Tibial artery (tissue), 4 donors: ENCODE measurements at regions not wholly inside any gene's neighbourhood (a gene's known extent, or its start where the extent isn't known, plus 50 kb on each side); places are given as distances from the start of the nearest gene placed in this dataset.

Experiments
- DNase-seq, 2 donors: peaks; one replicate each; pipeline ENCODE4 v3.0.0-alpha.2; 2019
- H3K27ac ChIP-seq, 2 donors: fragments of 200-600 bp; sonication (generic) in 1 of 2; 1 replicate in 1 of 2; 2 replicates in 1 of 2; pipeline ENCODE4 v1.5.1; 2018 to 2019; ENCODE audit warnings: mild to moderate bottlenecking in 1 of 2
- H3K27me3 ChIP-seq, 2 donors: fragments of 200-600 bp; sonication (generic) in 1 of 2; one replicate each; pipeline versions ENCODE4 v1.5.1 to v1.6.0; 2016 to 2019
- H3K36me3 ChIP-seq, 3 donors: fragments of 200-600 bp; sonication (generic) in 2 of 3; one replicate each; pipeline ENCODE4 v1.5.1; 2016 to 2019; ENCODE audit warnings: mild to moderate bottlenecking in 2 of 3
- H3K4me1 ChIP-seq, 4 donors: fragments of 200-600 bp; sonication (generic) in 2 of 4; 1 replicate in 3 of 4; 2 replicates in 1 of 4; pipeline ENCODE4 v1.5.1; 2016 to 2019
- H3K4me3 ChIP-seq, 2 donors: fragments of 200-600 bp; sonication (generic) in 1 of 2; 1 replicate in 1 of 2; 2 replicates in 1 of 2; pipeline ENCODE4 v1.5.1; 2018 to 2019; ENCODE audit warnings: mild to moderate bottlenecking in 2 of 2
- H3K9me3 ChIP-seq, 3 donors: fragments of 200-600 bp; sonication (generic) in 1 of 3; one replicate each; pipeline ENCODE4 v1.5.1; 2016 to 2019
- intact Hi-C: fragments of 100-400 bp; cut with DNase I; formaldehyde crosslinking; loops from one replicate; pipeline ENCODE4 v1.15.0; 2023; ENCODE audit warnings: low total_unique reads
- TF ChIP-seq, protein P1 (sequence below), 2 experiments: fragments of 200-600 bp in 1 of 2; fragments of 450-650 bp in 1 of 2; IDR thresholded peaks; one replicate each; pipeline ENCODE4 v1.5.1; 2017 to 2019; ENCODE audit warnings: antibody characterized with exemption in 2 of 2, mild to moderate bottlenecking in 1 of 2, moderate library complexity in 1 of 2

DNA sequence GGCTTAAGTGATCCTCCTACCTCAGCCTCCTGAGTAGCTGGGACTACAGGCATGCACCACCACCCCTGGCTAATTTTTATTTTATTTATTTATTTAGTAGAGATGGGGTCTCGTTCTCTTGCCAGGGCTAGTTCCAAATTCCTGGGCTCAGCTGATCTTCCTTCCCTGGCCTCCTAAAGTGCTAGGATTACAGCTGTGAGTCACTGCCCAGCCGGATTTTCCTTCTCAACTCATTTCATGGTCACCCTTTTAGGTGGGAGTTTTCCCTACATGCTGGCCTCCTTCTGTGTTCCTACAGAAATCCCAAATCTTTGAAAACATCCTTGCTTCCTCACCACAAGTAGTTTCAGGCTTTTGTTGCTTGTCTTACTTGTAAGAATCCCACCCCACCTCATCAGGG, 102.1 kb upstream of the SIAH1 start:
- intact Hi-C loops, result no loop called here
- H3K4me3 ChIP-seq, result no peak overlapping the region
- no peak for DNase-seq
- H3K9me3 ChIP-seq, result no peaks in the 10 kb centered on the region
- TF ChIP-seq, protein P1, sequence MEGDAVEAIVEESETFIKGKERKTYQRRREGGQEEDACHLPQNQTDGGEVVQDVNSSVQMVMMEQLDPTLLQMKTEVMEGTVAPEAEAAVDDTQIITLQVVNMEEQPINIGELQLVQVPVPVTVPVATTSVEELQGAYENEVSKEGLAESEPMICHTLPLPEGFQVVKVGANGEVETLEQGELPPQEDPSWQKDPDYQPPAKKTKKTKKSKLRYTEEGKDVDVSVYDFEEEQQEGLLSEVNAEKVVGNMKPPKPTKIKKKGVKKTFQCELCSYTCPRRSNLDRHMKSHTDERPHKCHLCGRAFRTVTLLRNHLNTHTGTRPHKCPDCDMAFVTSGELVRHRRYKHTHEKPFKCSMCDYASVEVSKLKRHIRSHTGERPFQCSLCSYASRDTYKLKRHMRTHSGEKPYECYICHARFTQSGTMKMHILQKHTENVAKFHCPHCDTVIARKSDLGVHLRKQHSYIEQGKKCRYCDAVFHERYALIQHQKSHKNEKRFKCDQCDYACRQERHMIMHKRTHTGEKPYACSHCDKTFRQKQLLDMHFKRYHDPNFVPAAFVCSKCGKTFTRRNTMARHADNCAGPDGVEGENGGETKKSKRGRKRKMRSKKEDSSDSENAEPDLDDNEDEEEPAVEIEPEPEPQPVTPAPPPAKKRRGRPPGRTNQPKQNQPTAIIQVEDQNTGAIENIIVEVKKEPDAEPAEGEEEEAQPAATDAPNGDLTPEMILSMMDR (IDR thresholded peaks at IDR 0.05), result no peak
- H3K27me3 ChIP-seq, result no peaks in the 10 kb centered on the region
- no peaks in the 10 kb centered on the region for H3K36me3 ChIP-seq
- peaks cover 0 to 9% (median 0%) of the 10 kb centered on the region in 4 donors for H3K4me1 ChIP-seq
- H3K27ac ChIP-seq, result no peak overlapping the region

DNA sequence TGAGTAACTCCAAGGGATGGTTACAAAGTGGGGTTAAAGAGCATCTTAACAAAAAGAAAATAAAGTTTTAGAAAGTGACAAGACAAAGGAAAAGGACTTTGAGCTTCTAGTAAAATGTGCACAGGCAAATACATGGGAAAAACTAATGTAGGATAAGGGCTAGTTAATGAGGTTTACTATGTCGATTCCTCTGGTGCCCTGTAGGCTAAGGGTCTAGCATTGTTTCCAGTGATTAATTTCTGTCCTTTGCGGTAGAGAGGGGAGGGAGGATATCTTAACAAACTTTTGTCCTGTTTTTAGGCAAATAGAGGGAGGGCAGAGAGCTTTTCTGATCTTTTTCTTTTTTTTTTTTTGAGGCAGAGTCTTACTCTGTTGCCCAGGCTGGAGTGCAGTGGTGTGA, 96.6 kb upstream of the SIAH1 start:
- H3K27me3 ChIP-seq, result no peaks in the 10 kb centered on the region
- peaks cover 0 to 5% (median 0%) of the 10 kb centered on the region in 4 donors for H3K4me1 ChIP-seq
- DNase-seq, result no peak
- TF ChIP-seq, protein P1 (IDR thresholded peaks at IDR 0.05), result no peak
- H3K36me3 ChIP-seq, result no peaks in the 10 kb centered on the region
- intact Hi-C loops, result no loop called here
- H3K9me3 ChIP-seq, result no peaks in the 10 kb centered on the region
- H3K27ac ChIP-seq, result no peak overlapping the region
- no peak overlapping the region for H3K4me3 ChIP-seq

DNA sequence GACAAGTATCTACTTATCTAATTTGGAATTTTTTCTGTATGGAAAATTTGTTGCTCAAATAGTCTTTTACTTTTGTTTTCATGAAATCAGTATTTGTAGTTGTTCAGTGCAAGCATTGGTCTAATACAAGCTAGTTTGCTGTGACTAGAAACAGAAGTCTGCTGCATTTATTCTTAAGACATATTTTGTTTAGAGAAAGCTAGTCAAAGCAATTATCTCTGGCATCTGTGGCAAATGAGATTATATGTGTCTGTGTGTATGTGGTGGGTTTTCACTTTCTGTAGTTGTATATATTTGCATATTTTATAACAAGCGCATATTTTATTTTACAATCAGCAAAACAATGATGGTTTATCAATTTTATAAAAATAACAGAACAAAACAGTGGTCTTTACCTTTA, 96.0 kb upstream of the SIAH1 start:
- Histone ChIP-seq H3K27ac (no peak overlapping the region), H3K4me3 (no peak overlapping the region), H3K27me3 (no peaks in the 10 kb centered on the region), H3K9me3 (no peaks in the 10 kb centered on the region), H3K4me1 (peaks cover 0 to 5% (median 0%) of the 10 kb centered on the region in 4 donors), H3K36me3 (no peaks in the 10 kb centered on the region)
- no peak for DNase-seq
- TF ChIP-seq, protein P1 (IDR thresholded peaks at IDR 0.05), result no peak
- intact Hi-C loops, result no loop called here

DNA sequence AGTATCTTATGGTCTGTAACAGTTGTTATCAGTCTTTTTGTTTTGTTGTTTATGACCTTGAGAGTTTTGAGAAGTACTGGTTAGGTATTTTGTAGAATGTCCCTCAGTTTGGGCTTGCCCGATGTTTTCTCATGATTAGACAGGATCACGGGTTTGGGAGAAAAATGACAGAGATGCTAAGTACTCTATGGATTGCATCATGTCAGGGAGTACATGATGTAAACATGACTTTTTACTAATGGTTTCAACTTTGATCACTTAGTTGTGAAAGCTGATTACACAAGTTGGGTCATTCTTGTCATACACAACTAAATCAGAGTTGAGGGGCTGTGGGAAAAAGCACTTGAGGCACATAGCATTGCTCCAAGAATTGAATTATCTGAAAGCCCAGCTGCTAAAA, 94.7 kb upstream of the SIAH1 start:
- no peak for DNase-seq

DNA sequence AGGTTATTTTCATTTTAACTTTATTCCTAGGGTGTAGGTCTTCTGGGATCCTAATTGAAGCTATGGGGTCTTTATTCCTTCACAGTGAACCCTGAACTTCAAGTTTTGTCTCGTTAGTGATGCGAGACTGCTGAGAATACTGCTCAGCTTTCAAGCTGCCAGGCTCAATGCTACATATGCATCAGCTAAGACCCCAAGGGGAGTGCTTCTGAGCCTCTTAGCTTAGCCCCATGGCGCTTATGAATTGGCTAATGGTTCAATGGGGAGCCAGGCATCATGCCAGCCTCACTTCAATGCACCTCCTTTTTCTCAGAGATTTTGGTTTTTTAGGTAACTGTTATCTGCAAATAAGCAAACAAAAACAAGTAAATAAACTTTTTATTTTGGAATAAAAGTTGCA, 94.1 kb upstream of the SIAH1 start:
- no peak for DNase-seq
- TF ChIP-seq, protein P1 (IDR thresholded peaks at IDR 0.05), result no peak
- no peaks in the 10 kb centered on the region for H3K27me3 ChIP-seq
- no peaks in the 10 kb centered on the region for H3K36me3 ChIP-seq
- no peak overlapping the region for H3K4me3 ChIP-seq
- H3K9me3 ChIP-seq, result no peaks in the 10 kb centered on the region
- intact Hi-C loops, result no loop called here
- peaks cover 0 to 5% (median 0%) of the 10 kb centered on the region in 4 donors for H3K4me1 ChIP-seq
- no peak overlapping the region for H3K27ac ChIP-seq

More for the DNA sequence above, 94.7 kb upstream of the SIAH1 start:
- H3K27ac ChIP-seq, result no peak overlapping the region
- intact Hi-C loops, result no loop called here
- peaks cover 0 to 5% (median 0%) of the 10 kb centered on the region in 4 donors for H3K4me1 ChIP-seq
- no peaks in the 10 kb centered on the region for H3K36me3 ChIP-seq
- H3K9me3 ChIP-seq, result no peaks in the 10 kb centered on the region
- TF ChIP-seq, protein P1 (IDR thresholded peaks at IDR 0.05), result no peak
- no peaks in the 10 kb centered on the region for H3K27me3 ChIP-seq
- no peak overlapping the region for H3K4me3 ChIP-seq

DNA sequence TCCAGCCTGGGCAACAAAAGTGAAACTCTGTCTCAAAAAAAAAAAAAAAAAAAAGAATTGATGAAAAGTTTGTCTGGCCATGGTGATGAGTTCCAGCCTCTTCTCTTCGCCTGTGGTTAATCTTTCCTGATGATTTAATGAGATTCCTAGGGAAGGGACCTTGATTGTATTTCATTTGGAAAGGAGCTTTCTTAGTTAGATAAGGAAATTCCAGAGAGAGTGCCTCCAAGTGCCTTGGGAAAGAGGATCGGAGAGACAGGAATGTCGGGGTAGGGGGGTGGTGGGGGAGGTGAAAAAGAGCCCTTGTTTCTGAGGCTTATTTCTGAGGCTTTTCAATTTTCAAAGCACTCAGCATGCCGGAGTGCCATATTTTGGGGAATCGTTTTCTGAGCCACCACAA, 93.2 kb upstream of the SIAH1 start:
- TF ChIP-seq, protein P1 (IDR thresholded peaks at IDR 0.05), result no peak
- Histone ChIP-seq H3K4me1 (peaks cover 0 to 5% (median 0%) of the 10 kb centered on the region in 4 donors), H3K27ac (no peak overlapping the region), H3K4me3 (no peak overlapping the region), H3K36me3 (no peaks in the 10 kb centered on the region), H3K27me3 (no peaks in the 10 kb centered on the region), H3K9me3 (no peaks in the 10 kb centered on the region)
- DNase-seq, result no peak
- intact Hi-C loops, result no loop called here
